Progenitor cell of endocrine pancreas (in vitro differentiated cells): ENCODE measurements at regions not wholly inside any gene's neighbourhood (a gene's known extent, or its start where the extent isn't known, plus 50 kb on each side); places are given as distances from the start of the nearest gene placed in this dataset.
"Not testable (repeated sequence)": the region's sequence is repeated elsewhere in the genome, so short reads cannot be mapped to it uniquely, and the experiment has no call there.

Source experiments
- DNase-seq: peaks from one replicate; pipeline ENCODE4 v3.0.0; 2021; ENCODE audit warnings: low spot score; ENCODE audit not compliant: unreplicated experiment
- H3K27ac Mint-ChIP-seq: 2 replicates; pipeline ENCODE4 v1.8.0; 2021; ENCODE audit warnings: mild to moderate bottlenecking, moderate library complexity, mixed read lengths
- H3K27me3 Mint-ChIP-seq: 2 replicates; pipeline ENCODE4 v1.8.0; 2021; ENCODE audit warnings: mixed read lengths
- H3K36me3 Mint-ChIP-seq: 2 replicates; pipeline ENCODE4 v1.8.0; 2022; ENCODE audit warnings: mixed read lengths; ENCODE audit not compliant: insufficient read depth
- H3K4me1 Mint-ChIP-seq: 2 replicates; pipeline ENCODE4 v1.8.0; 2021; ENCODE audit warnings: low read depth, mixed read lengths
- H3K4me3 Mint-ChIP-seq: 2 replicates; pipeline ENCODE4 v1.8.0; 2021; ENCODE audit warnings: low read depth, mild to moderate bottlenecking, moderate library complexity, mixed read lengths
- H3K9me3 Mint-ChIP-seq: 2 replicates; pipeline ENCODE4 v1.8.0; 2021; ENCODE audit warnings: low read depth, mixed read lengths
- CTCF ChIP-seq: fragments of 200-600 bp; sonication (generic); IDR thresholded peaks from one replicate; pipeline ENCODE4 v1.5.0; 2021; ENCODE audit warnings: antibody characterized with exemption, mild to moderate bottlenecking; ENCODE audit not compliant: unreplicated experiment

GRCh38 chr7:13132314-13132713, 444.9 kb downstream of the ARL4A start:
- TF ChIP-seq CTCF: no peak

GRCh38 chr7:13136345-13136744, 448.9 kb downstream of the ARL4A start:
- not testable (repeated sequence) for H3K4me1 Mint-ChIP-seq, H3K4me3 Mint-ChIP-seq, H3K27me3 Mint-ChIP-seq, H3K36me3 Mint-ChIP-seq, H3K27ac Mint-ChIP-seq, DNase-seq, H3K9me3 Mint-ChIP-seq

More at GRCh38 chr7:13132314-13132713, 444.9 kb downstream of the ARL4A start:
- DNase-seq: no peak
- Mint-ChIP-seq H3K36me3 (no peaks in the 10 kb centered on the region), H3K4me3 (no peak overlapping the region), H3K4me1 (no peaks in the 10 kb centered on the region), H3K27me3 (no peaks in the 10 kb centered on the region), H3K9me3 (peaks cover 10% of the 10 kb centered on the region), H3K27ac (no peak overlapping the region)

GRCh38 chr7:13139436-13139835, 452.0 kb downstream of the ARL4A start:
- no peak overlapping the region for H3K4me3 Mint-ChIP-seq
- no peak overlapping the region for H3K27ac Mint-ChIP-seq
- no peaks in the 10 kb centered on the region for H3K27me3 Mint-ChIP-seq
- TF ChIP-seq CTCF: no peak
- H3K4me1 Mint-ChIP-seq: no peaks in the 10 kb centered on the region
- DNase-seq: no peak
- no peaks in the 10 kb centered on the region for H3K36me3 Mint-ChIP-seq
- H3K9me3 Mint-ChIP-seq: peaks cover 10% of the 10 kb centered on the region

GRCh38 chr7:13144673-13145072, 457.2 kb downstream of the ARL4A start:
- no peaks in the 10 kb centered on the region for H3K9me3 Mint-ChIP-seq
- no peaks in the 10 kb centered on the region for H3K4me1 Mint-ChIP-seq
- H3K27ac Mint-ChIP-seq: peak overlapping the region; percentile 10
- no peak overlapping the region for H3K4me3 Mint-ChIP-seq
- H3K36me3 Mint-ChIP-seq: no peaks in the 10 kb centered on the region
- DNase-seq: no peak
- TF ChIP-seq CTCF: no peak
- no peaks in the 10 kb centered on the region for H3K27me3 Mint-ChIP-seq

- Mint-ChIP-seq H3K9me3 (no peaks in the 10 kb centered on the region), H3K4me3 (no peak overlapping the region), H3K27ac (no peak overlapping the region), H3K4me1 (no peaks in the 10 kb centered on the region), H3K36me3 (no peaks in the 10 kb centered on the region), H3K27me3 (no peaks in the 10 kb centered on the region)
- TF ChIP-seq CTCF: no peak
- no peak for DNase-seq
Measured at GRCh38 chr7:13148548-13148947, 461.1 kb downstream of the ARL4A start.

GRCh38 chr7:13151978-13152377, 464.5 kb downstream of the ARL4A start:
- H3K27me3 Mint-ChIP-seq: no peaks in the 10 kb centered on the region
- H3K9me3 Mint-ChIP-seq: no peaks in the 10 kb centered on the region
- H3K4me1 Mint-ChIP-seq: no peaks in the 10 kb centered on the region
- no peak overlapping the region for H3K4me3 Mint-ChIP-seq
- no peak for DNase-seq
- TF ChIP-seq CTCF: no peak
- no peak overlapping the region for H3K27ac Mint-ChIP-seq
- no peaks in the 10 kb centered on the region for H3K36me3 Mint-ChIP-seq
